HS-5 (cell line): ENCODE measurements at regions not wholly inside any gene's neighbourhood (a gene's known extent, or its start where the extent isn't known, plus 50 kb on each side); places are given as distances from the start of the nearest gene placed in this dataset.

Experiments used
- DNase-seq: peaks from one replicate; pipeline ENCODE4 v3.0.0-alpha.2; 2012; ENCODE audit warnings: low read depth

GRCh38 chrX:109843963-109844751 is 111.1 kb upstream of the ACSL4 start:
- DNase-seq = no peak

GRCh38 chrX:109844986-109845385 is 111.9 kb upstream of the ACSL4 start:
- DNase-seq = no peak

GRCh38 chrX:109845996-109846395 is 112.9 kb upstream of the ACSL4 start:
- DNase-seq = no peak

- DNase-seq = peak; percentile 77
Measured at GRCh38 chrX:109847257-109848187, 114.5 kb upstream of the ACSL4 start.

- no peak for DNase-seq
Measured at GRCh38 chrX:109848461-109849050, 115.5 kb upstream of the ACSL4 start.

GRCh38 chrX:109854096-109854495 is 121.0 kb upstream of the ACSL4 start:
- no peak for DNase-seq

GRCh38 chrX:109855501-109855900 is 122.4 kb upstream of the ACSL4 start:
- DNase-seq = no peak

GRCh38 chrX:109856974-109857373 is 123.9 kb upstream of the ACSL4 start:
- DNase-seq = no peak

GRCh38 chrX:109857584-109858228 is 124.6 kb upstream of the ACSL4 start:
- DNase-seq = no peak

- no peak for DNase-seq
Measured at GRCh38 chrX:109858602-109859341, 125.7 kb upstream of the ACSL4 start.

- no peak for DNase-seq
Measured at GRCh38 chrX:109859651-109860050, 126.6 kb upstream of the ACSL4 start.

- DNase-seq = no peak
Measured at GRCh38 chrX:109862433-109862832, 129.4 kb upstream of the ACSL4 start.

- no peak for DNase-seq
Measured at GRCh38 chrX:109863811-109864210, 130.8 kb upstream of the ACSL4 start.

- DNase-seq = no peak
Measured at GRCh38 chrX:109871121-109871888, 131.6 kb upstream of the TMEM164 start.

- DNase-seq = no peak
Measured at GRCh38 chrX:109872021-109872732, 130.7 kb upstream of the TMEM164 start.

- DNase-seq = no peak
Measured at GRCh38 chrX:109873574-109873973, 129.3 kb upstream of the TMEM164 start.

- no peak for DNase-seq
Measured at GRCh38 chrX:109873983-109874382, 128.9 kb upstream of the TMEM164 start.

GRCh38 chrX:109874548-109874947 is 128.4 kb upstream of the TMEM164 start:
- DNase-seq = no peak

GRCh38 chrX:109875831-109876230 is 127.1 kb upstream of the TMEM164 start:
- no peak for DNase-seq

- DNase-seq = no peak
Measured at GRCh38 chrX:109878236-109878635, 124.7 kb upstream of the TMEM164 start.
